ENCODE measurements at regions not wholly inside any gene's neighbourhood (a gene's known extent, or its start where the extent isn't known, plus 50 kb on each side); places are given as distances from the start of the nearest gene placed in this dataset.
A peak's percentile ranks its signal among the peaks of the same experiment; 100 is the strongest.

GRCh38 chrX:114152130-114152529 lies 431.8 kb upstream of the HTR2C start (continued):
- TF ChIP-seq BCOR (IDR thresholded peaks at IDR 0.05) (no peak), SMARCA4 (IDR thresholded peaks at IDR 0.05) (peak; percentile 64; the same call in 1 of the 2 replicates), TSC22D4 (tag; IDR thresholded peaks at IDR 0.05) (no peak), PCBP1 (IDR thresholded peaks at IDR 0.05; ENCODE audit: low read depth, low read length, poor library complexity, severe bottlenecking) (no peak), FOS (IDR thresholded peaks at IDR 0.05; ENCODE audit: extremely low read depth, insufficient read length) (peak; percentile 29), MBD2 (IDR thresholded peaks at IDR 0.05; ENCODE audit: borderline replicate concordance, low read depth) (no peak), ZNF431 (CRISPR knock-in tag; IDR thresholded peaks at IDR 0.05) (no peak), BMI1 (IDR thresholded peaks at IDR 0.05; ENCODE audit: low read length) (no peak), ZNF75A (CRISPR knock-in tag; IDR thresholded peaks at IDR 0.05) (no peak), MYNN (IDR thresholded peaks at IDR 0.05) (no peak), MYNN (CRISPR knock-in tag; IDR thresholded peaks at IDR 0.05) (no peak), C11orf30 (IDR thresholded peaks at IDR 0.05; ENCODE audit: low read depth) (peak; percentile 11; the same call in 1 of the 2 replicates), ZNF444 (CRISPR knock-in tag; IDR thresholded peaks at IDR 0.05) (no peak), CHCHD3 (CRISPR knock-in tag; IDR thresholded peaks at IDR 0.05) (no peak), ZNF140 (CRISPR knock-in tag; IDR thresholded peaks at IDR 0.05) (no peak), SUPT5H (IDR thresholded peaks at IDR 0.05) (no peak), ZNF174 (CRISPR knock-in tag; IDR thresholded peaks at IDR 0.05) (no peak), SMARCE1 (IDR thresholded peaks at IDR 0.05) (peak; percentile 66; the same call in 1 of the 2 replicates), MNT (conservative IDR thresholded peaks at IDR 0.05) (no peak), TCF15 (CRISPR knock-in tag; IDR thresholded peaks at IDR 0.05) (no peak), CEBPG (CRISPR knock-in tag; IDR thresholded peaks at IDR 0.05) (no peak), CEBPG (tag; conservative IDR thresholded peaks at IDR 0.05 in 1 of 2, IDR thresholded peaks at IDR 0.05 in 1 of 2) (no peak), MAFK (IDR thresholded peaks at IDR 0.05; ENCODE audit: low read length) (peak; percentile 23; the same call in 1 of the 2 replicates), NFE2 (IDR thresholded peaks at IDR 0.05; ENCODE audit: low read depth) (0 out of 2 replicates have a peak, but pooled peaks have one; percentile 2), PHF21A (IDR thresholded peaks at IDR 0.05; ENCODE audit: borderline replicate concordance, low read depth) (no peak), FOXA3 (CRISPR knock-in tag; conservative IDR thresholded peaks at IDR 0.05 in 1 of 2, IDR thresholded peaks at IDR 0.05 in 1 of 2) (peak in 1 of 2 experiments; percentile 61; a peak in 2 of 4 replicates), RBM39 (optimal IDR thresholded peaks at IDR 0.05; ENCODE audit: low read depth, low read length) (no peak), SAP30 (IDR thresholded peaks at IDR 0.05; ENCODE audit: borderline replicate concordance, insufficient read depth, low read depth, low read length, poor library complexity, severe bottlenecking) (no peak)
- TF ChIP-seq, protein P1, sequence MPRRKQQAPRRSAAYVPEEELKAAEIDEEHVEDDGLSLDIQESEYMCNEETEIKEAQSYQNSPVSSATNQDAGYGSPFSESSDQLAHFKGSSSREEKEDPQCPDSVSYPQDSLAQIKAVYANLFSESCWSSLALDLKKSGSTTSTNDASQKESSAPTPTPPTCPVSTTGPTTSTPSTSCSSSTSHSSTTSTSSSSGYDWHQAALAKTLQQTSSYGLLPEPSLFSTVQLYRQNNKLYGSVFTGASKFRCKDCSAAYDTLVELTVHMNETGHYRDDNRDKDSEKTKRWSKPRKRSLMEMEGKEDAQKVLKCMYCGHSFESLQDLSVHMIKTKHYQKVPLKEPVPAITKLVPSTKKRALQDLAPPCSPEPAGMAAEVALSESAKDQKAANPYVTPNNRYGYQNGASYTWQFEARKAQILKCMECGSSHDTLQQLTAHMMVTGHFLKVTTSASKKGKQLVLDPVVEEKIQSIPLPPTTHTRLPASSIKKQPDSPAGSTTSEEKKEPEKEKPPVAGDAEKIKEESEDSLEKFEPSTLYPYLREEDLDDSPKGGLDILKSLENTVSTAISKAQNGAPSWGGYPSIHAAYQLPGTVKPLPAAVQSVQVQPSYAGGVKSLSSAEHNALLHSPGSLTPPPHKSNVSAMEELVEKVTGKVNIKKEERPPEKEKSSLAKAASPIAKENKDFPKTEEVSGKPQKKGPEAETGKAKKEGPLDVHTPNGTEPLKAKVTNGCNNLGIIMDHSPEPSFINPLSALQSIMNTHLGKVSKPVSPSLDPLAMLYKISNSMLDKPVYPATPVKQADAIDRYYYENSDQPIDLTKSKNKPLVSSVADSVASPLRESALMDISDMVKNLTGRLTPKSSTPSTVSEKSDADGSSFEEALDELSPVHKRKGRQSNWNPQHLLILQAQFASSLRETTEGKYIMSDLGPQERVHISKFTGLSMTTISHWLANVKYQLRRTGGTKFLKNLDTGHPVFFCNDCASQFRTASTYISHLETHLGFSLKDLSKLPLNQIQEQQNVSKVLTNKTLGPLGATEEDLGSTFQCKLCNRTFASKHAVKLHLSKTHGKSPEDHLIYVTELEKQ (CRISPR knock-in tag; IDR thresholded peaks at IDR 0.05): no peak

Data from K562 (cell line).